GM12872 (cell line): ENCODE measurements at regions not wholly inside any gene's neighbourhood (a gene's known extent, or its start where the extent isn't known, plus 50 kb on each side); places are given as distances from the start of the nearest gene placed in this dataset.
A peak's percentile ranks its signal among the peaks of the same experiment; 100 is the strongest.

Experiments used
- TF ChIP-seq, protein P1 (sequence below): IDR thresholded peaks from 3 replicates; pipeline ENCODE4 v1.5.1; 2011; ENCODE audit warnings: low read depth, mild to moderate bottlenecking, low read length, moderate library complexity; ENCODE audit not compliant: insufficient read depth

GRCh38 chr1:23639460-23640095, 52.0 kb upstream of the RPL11 start:
- TF ChIP-seq, protein P1, sequence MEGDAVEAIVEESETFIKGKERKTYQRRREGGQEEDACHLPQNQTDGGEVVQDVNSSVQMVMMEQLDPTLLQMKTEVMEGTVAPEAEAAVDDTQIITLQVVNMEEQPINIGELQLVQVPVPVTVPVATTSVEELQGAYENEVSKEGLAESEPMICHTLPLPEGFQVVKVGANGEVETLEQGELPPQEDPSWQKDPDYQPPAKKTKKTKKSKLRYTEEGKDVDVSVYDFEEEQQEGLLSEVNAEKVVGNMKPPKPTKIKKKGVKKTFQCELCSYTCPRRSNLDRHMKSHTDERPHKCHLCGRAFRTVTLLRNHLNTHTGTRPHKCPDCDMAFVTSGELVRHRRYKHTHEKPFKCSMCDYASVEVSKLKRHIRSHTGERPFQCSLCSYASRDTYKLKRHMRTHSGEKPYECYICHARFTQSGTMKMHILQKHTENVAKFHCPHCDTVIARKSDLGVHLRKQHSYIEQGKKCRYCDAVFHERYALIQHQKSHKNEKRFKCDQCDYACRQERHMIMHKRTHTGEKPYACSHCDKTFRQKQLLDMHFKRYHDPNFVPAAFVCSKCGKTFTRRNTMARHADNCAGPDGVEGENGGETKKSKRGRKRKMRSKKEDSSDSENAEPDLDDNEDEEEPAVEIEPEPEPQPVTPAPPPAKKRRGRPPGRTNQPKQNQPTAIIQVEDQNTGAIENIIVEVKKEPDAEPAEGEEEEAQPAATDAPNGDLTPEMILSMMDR = no peak

- TF ChIP-seq, protein P1 = no peak
Measured at GRCh38 chr1:23638786-23639241, 52.8 kb upstream of the RPL11 start.

- TF ChIP-seq, protein P1 = no peak
Measured at GRCh38 chr1:23638188-23638619, 53.4 kb upstream of the RPL11 start.

DNA sequence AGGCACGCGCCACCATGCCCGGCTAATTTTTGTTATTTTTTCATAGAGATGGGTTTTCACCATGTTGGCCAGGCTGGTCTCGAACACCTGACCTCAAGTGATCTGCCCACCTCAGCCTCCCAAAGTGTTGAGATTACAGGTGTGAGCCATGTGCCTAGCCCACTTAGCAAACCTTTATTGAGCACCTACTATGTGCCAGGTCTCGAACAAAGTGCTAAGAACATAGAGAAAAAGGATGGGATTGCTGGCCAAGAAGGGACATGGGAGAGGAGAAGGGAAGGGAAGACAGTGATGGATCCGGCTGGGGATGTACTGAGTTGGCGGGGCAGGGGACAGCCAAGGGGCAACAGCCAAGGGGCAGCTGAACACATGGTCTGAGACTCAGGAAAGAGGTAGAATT, 55.6 kb upstream of the RPL11 start:
- TF ChIP-seq, protein P1 = no peak

DNA sequence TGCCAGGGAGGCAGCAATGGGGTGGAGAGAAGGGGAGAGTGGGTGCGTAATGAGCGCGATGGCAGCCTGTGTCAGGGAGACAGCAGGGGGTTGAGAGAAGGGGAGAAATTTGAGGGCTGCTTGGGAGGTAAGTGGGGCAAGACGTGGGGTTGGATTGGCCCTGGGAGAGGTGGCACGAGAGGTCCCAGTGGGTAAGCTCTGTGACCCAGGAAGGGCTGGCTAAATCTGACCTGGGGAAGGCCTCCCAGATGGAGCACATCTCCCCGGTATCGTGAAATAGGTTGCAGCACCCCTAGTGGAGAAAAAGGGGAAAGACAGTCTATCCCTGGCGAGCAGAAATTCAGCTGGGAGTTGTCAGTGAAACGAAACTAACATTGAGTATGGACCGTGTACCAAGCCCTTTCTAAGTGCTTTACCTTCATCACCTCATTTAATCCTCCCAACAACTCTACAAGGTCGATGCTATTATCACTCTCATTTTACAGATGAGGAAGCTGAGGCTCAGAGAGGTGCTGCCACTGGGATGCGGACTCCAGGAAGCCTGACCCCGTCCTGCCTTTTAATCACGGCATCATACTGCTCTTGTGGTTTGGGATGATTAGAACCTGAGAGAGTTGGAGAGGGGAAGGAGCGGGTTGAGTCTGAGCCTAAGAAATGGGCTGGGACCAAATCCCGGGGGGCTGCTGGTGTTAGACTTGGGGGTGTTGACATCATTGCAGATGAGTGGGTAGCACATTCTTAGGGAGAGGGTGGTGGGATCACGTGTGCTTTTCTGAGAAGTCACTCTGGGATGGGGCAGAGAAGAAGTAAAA, 56.6 kb upstream of the RPL11 start:
- TF ChIP-seq, protein P1 = peak; percentile 96

GRCh38 chr1:23634518-23634839, 57.1 kb upstream of the RPL11 start:
- TF ChIP-seq, protein P1 = no peak

GRCh38 chr1:23632479-23633160, 59.0 kb upstream of the RPL11 start:
- TF ChIP-seq, protein P1 = no peak
